Astrocyte (in vitro differentiated cells and primary cell): ENCODE measurements at regions not wholly inside any gene's neighbourhood (a gene's known extent, or its start where the extent isn't known, plus 50 kb on each side); places are given as distances from the start of the nearest gene placed in this dataset.

Source experiments
- CTCF ChIP-seq: IDR thresholded peaks from 2 replicates; pipeline ENCODE4 v1.5.1; 2011; ENCODE audit warnings: low read depth, mild to moderate bottlenecking, inconsistent platforms, low read length, moderate library complexity; ENCODE audit not compliant: insufficient read depth
- EZH2 ChIP-seq: IDR thresholded peaks from 2 replicates; pipeline ENCODE4 v1.6.1; 2012; ENCODE audit warnings: mild to moderate bottlenecking, low read length, inconsistent platforms; ENCODE audit not compliant: insufficient read depth

DNA sequence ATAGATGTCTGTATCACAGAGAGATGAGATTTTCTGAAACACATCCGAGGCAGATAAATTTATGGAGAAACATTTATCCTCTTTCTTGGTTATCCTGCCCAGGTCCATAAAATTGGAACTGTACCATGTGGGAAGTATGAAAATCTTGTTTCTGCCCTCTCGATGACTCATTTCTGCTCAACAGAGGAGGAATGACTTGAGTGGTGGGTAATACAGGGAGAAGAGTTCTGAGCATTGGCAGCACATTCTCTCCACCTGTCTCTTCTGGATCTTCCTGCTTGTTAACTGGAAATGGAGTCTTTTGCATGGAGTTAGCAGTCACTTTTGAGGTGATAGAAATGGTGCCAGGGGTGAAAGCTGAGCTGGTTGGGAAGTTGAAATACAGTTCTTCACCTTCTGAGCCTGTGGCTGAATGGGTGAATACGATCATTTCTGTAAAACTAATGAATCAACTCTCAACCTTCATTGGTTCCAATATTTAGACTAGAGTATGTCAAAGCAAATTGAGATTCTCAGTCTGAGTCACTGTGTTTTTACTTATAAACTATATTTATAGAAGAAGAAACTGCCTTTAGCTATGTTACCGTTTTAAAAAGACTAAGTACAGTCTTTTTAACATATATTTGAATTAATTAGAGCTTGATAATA, 945.5 kb downstream of the SORCS3 start:
- TF ChIP-seq EZH2 = no peak
- TF ChIP-seq CTCF = no peak
